Activated CD4-positive, alpha-beta T cell treated with anti-CD3 and anti-CD28 coated beads, Interleukin-2, amount 10 ng/mL, durations not matched to agents 7 days and 5 days (primary cell): ENCODE measurements at regions not wholly inside any gene's neighbourhood (a gene's known extent, or its start where the extent isn't known, plus 50 kb on each side); places are given as distances from the start of the nearest gene placed in this dataset. TPM values are rescaled to one million over a fixed set of nuclear protein-coding genes. Genes with fewer than 3 reads are reported as not detected.
"Not testable (repeated sequence)": the region's sequence is repeated elsewhere in the genome, so short reads cannot be mapped to it uniquely, and the experiment has no call there.

ENCODE experiments used
- CTCF ChIA-PET: fragments of 350-600 bp; sonication (Branson Sonifier 250); formaldehyde crosslinking; loops from one replicate; lab custom pipeline; 2021; ENCODE audit warnings: antibody characterized with exemption; lab: Charles Lee
- POLR2A ChIA-PET: fragments of 350-600 bp; sonication (Branson Sonifier 250); formaldehyde crosslinking; loops from one replicate; lab custom pipeline; 2021; ENCODE audit warnings: antibody characterized with exemption; lab: Charles Lee
- DNase-seq: peaks from one replicate; pipeline ENCODE4 v3.0.0-alpha.2; 2020
- H3K27ac Mint-ChIP-seq: one replicate; pipeline ENCODE4 v1.8.0; 2021; ENCODE audit warnings: mild to moderate bottlenecking, moderate library complexity, mixed read lengths
- H3K27me3 Mint-ChIP-seq: one replicate; pipeline ENCODE4 v1.8.0; 2021; ENCODE audit warnings: mixed read lengths
- H3K36me3 Mint-ChIP-seq: one replicate; pipeline ENCODE4 v1.8.0; 2021; ENCODE audit warnings: low read depth, mixed read lengths
- H3K4me1 Mint-ChIP-seq: one replicate; pipeline ENCODE4 v1.8.0; 2021; ENCODE audit warnings: mixed read lengths
- H3K4me3 Mint-ChIP-seq: one replicate; pipeline ENCODE4 v1.8.0; 2021; ENCODE audit warnings: mild to moderate bottlenecking, moderate library complexity, mixed read lengths
- H3K9me3 Mint-ChIP-seq: one replicate; pipeline ENCODE4 v1.8.0; 2021; ENCODE audit warnings: mixed read lengths
- microRNA-seq: library from miRNA; unstranded; fragments of <30 nt; microRNA quantifications from one replicate; pipeline ENCODE4 v1.2.0, GENCODE V29; 2021; ENCODE audit warnings: borderline microRNAs expressed, borderline replicate concordance

GRCh38 chr15:79164043-79164442, 73.5 kb upstream of the RASGRF1 start:
- Mint-ChIP-seq H3K36me3 (no peaks in the 10 kb centered on the region), H3K27ac (no peak overlapping the region), H3K9me3 (no peaks in the 10 kb centered on the region), H3K27me3 (peaks cover 7% of the 10 kb centered on the region), H3K4me3 (no peak overlapping the region), H3K4me1 (no peaks in the 10 kb centered on the region)
- no peak for DNase-seq
- POLR2A ChIA-PET: no interaction called here
- CTCF ChIA-PET: no interaction called here

- ChIA-PET CTCF (no interaction called here), POLR2A (no interaction called here)
- H3K27ac Mint-ChIP-seq: no peak overlapping the region
- DNase-seq: no peak
- no peak overlapping the region for H3K4me3 Mint-ChIP-seq
- no peaks in the 10 kb centered on the region for H3K4me1 Mint-ChIP-seq
- no peaks in the 10 kb centered on the region for H3K36me3 Mint-ChIP-seq
- peaks cover 7% of the 10 kb centered on the region for H3K27me3 Mint-ChIP-seq
- H3K9me3 Mint-ChIP-seq: no peaks in the 10 kb centered on the region
Measured at GRCh38 chr15:79163395-79163794, 72.8 kb upstream of the RASGRF1 start.

GRCh38 chr15:79161837-79162508, 71.4 kb upstream of the RASGRF1 start:
- Mint-ChIP-seq H3K27me3 (peaks cover 5% of the 10 kb centered on the region), H3K27ac (no peak overlapping the region), H3K4me1 (no peaks in the 10 kb centered on the region), H3K9me3 (no peaks in the 10 kb centered on the region), H3K36me3 (no peaks in the 10 kb centered on the region), H3K4me3 (no peak overlapping the region)
- POLR2A ChIA-PET: no interaction called here
- no peak for DNase-seq
- CTCF ChIA-PET: no interaction called here

GRCh38 chr15:79160211-79160610, 69.6 kb upstream of the RASGRF1 start:
- Mint-ChIP-seq H3K9me3 (no peaks in the 10 kb centered on the region), H3K27me3 (peaks cover 9% of the 10 kb centered on the region), H3K4me1 (no peaks in the 10 kb centered on the region), H3K4me3 (no peak overlapping the region), H3K27ac (no peak overlapping the region), H3K36me3 (no peaks in the 10 kb centered on the region)
- DNase-seq: no peak
- ChIA-PET POLR2A (no interaction called here), CTCF (no interaction called here)

GRCh38 chr15:79157631-79158592, 67.3 kb upstream of the RASGRF1 start:
- ChIA-PET POLR2A (no interaction called here), CTCF (no interaction called here)
- H3K9me3 Mint-ChIP-seq: no peaks in the 10 kb centered on the region
- DNase-seq: no peak
- H3K4me3 Mint-ChIP-seq: no peak overlapping the region
- H3K27me3 Mint-ChIP-seq: peaks cover 9% of the 10 kb centered on the region
- H3K27ac Mint-ChIP-seq: no peak overlapping the region
- no peaks in the 10 kb centered on the region for H3K4me1 Mint-ChIP-seq
- H3K36me3 Mint-ChIP-seq: no peaks in the 10 kb centered on the region

GRCh38 chr15:79156704-79157375, 66.3 kb upstream of the RASGRF1 start:
- no peaks in the 10 kb centered on the region for H3K36me3 Mint-ChIP-seq
- peaks cover 7% of the 10 kb centered on the region for H3K27me3 Mint-ChIP-seq
- no peak overlapping the region for H3K4me3 Mint-ChIP-seq
- H3K9me3 Mint-ChIP-seq: no peaks in the 10 kb centered on the region
- CTCF ChIA-PET: no interaction called here
- no peak for DNase-seq
- POLR2A ChIA-PET: no interaction called here
- H3K4me1 Mint-ChIP-seq: no peaks in the 10 kb centered on the region
- H3K27ac Mint-ChIP-seq: no peak overlapping the region

- ChIA-PET CTCF (no interaction called here), POLR2A (no interaction called here)
- Mint-ChIP-seq H3K27ac (no peak overlapping the region), H3K9me3 (peaks cover 5% of the 10 kb centered on the region), H3K4me3 (no peak overlapping the region), H3K27me3 (peaks cover 9% of the 10 kb centered on the region), H3K4me1 (no peaks in the 10 kb centered on the region), H3K36me3 (no peaks in the 10 kb centered on the region)
- DNase-seq: no peak
Measured at GRCh38 chr15:79154483-79155135, 64.0 kb upstream of the RASGRF1 start.

- H3K36me3 Mint-ChIP-seq, H3K4me1 Mint-ChIP-seq, DNase-seq, POLR2A ChIA-PET, CTCF ChIA-PET, H3K27ac Mint-ChIP-seq, H3K4me3 Mint-ChIP-seq: not testable (repeated sequence)
- H3K9me3 Mint-ChIP-seq: peaks cover 29% of the 10 kb centered on the region
- peaks cover 23% of the 10 kb centered on the region for H3K27me3 Mint-ChIP-seq
Measured at GRCh38 chr15:79144290-79144689, 53.7 kb upstream of the RASGRF1 start.

GRCh38 chr15:79140846-79141570, 50.4 kb upstream of the RASGRF1 start:
- Mint-ChIP-seq H3K27ac (no peak overlapping the region), H3K27me3 (peaks cover 30% of the 10 kb centered on the region), H3K36me3 (no peaks in the 10 kb centered on the region), H3K4me3 (no peak overlapping the region), H3K9me3 (peaks cover 19% of the 10 kb centered on the region), H3K4me1 (no peaks in the 10 kb centered on the region)
- POLR2A ChIA-PET: no interaction called here
- CTCF ChIA-PET: no interaction called here
- DNase-seq: no peak

Small RNA genes in the stretch of these regions (microRNA-seq; reads per million reads assigned to microRNA genes)
- not detected for gene MIR184
